Spleen (tissue), 7 donors: ENCODE measurements at regions not wholly inside any gene's neighbourhood (a gene's known extent, or its start where the extent isn't known, plus 50 kb on each side); places are given as distances from the start of the nearest gene placed in this dataset.

Experiments
- POLR2A ChIP-seq, 3 donors: fragments of 450-650 bp; IDR thresholded peaks; one replicate each; pipeline ENCODE4 v1.5.1; 2017; ENCODE audit warnings: antibody characterized with exemption in 3 of 3, mild to moderate bottlenecking in 1 of 3
- POLR2AphosphoS5 ChIP-seq, 3 donors: sonication (generic); formaldehyde crosslinking; IDR thresholded peaks; one replicate each; pipeline ENCODE4 v1.5.1; 2017; ENCODE audit warnings: antibody characterized with exemption in 3 of 3
- TF ChIP-seq, protein P1 (sequence below), 11 experiments: fragments of 200-600 bp in 7 of 11; fragments of 450-650 bp in 4 of 11; sonication (generic) in 4 of 11; IDR thresholded peaks in 8 of 11; conservative IDR thresholded peaks in 3 of 11; 1 replicate in 7 of 11; 2 replicates in 4 of 11; pipeline versions ENCODE4 v1.4.0 to v1.8.0; 2016 to 2021; ENCODE audit warnings: antibody characterized with exemption in 11 of 11, inconsistent platforms in 4 of 11, mild to moderate bottlenecking in 1 of 11
- donor health status: DM: no; HTN: no; CAD: no; lungs with moderate emphysema.
- donor health status: DM: no; HTN: no; CAD: no.
- donor health status: DM: no; HTN: no; CAD: no.

DNA sequence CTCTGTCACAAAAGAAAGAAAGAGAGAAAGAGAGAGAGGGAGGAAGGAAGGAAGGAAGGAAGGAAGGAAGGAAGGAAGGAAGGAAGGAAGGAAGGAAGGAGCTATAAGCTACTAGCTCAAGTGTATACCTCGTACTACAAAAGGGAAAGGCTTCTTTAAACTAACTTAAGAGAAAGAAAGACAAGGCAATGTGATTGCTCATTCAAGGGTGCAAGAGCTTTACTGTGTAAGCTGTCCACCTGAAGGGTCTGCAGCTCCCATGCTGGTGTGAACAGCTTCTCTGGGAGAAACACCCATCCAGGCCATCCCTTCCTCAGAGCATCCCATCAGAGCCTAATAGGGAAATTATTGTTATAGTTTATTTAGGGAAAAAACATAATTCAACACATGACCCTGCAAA lies 286.1 kb upstream of the ID2 start:
- TF ChIP-seq POLR2A (IDR thresholded peaks at IDR 0.05) (no peak), POLR2AphosphoS5 (IDR thresholded peaks at IDR 0.05) (no peak)
- TF ChIP-seq, protein P1, sequence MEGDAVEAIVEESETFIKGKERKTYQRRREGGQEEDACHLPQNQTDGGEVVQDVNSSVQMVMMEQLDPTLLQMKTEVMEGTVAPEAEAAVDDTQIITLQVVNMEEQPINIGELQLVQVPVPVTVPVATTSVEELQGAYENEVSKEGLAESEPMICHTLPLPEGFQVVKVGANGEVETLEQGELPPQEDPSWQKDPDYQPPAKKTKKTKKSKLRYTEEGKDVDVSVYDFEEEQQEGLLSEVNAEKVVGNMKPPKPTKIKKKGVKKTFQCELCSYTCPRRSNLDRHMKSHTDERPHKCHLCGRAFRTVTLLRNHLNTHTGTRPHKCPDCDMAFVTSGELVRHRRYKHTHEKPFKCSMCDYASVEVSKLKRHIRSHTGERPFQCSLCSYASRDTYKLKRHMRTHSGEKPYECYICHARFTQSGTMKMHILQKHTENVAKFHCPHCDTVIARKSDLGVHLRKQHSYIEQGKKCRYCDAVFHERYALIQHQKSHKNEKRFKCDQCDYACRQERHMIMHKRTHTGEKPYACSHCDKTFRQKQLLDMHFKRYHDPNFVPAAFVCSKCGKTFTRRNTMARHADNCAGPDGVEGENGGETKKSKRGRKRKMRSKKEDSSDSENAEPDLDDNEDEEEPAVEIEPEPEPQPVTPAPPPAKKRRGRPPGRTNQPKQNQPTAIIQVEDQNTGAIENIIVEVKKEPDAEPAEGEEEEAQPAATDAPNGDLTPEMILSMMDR (IDR thresholded peaks at IDR 0.05 in 8 of 11, conservative IDR thresholded peaks at IDR 0.05 in 3 of 11): no peak
